ENCODE measurements at regions not wholly inside any gene's neighbourhood (a gene's known extent, or its start where the extent isn't known, plus 50 kb on each side); places are given as distances from the start of the nearest gene placed in this dataset.

GRCh38 chr3:144265542-144266100, 294.0 kb downstream of the DIPK2A start:
- TF ChIP-seq YY1 (IDR thresholded peaks at IDR 0.05; ENCODE audit: low read depth) (no peak), MAX (IDR thresholded peaks at IDR 0.05) (no peak), TEAD4 (IDR thresholded peaks at IDR 0.05) (no peak), CREB1 (IDR thresholded peaks at IDR 0.05; ENCODE audit: low read depth) (no peak), RAD21 (IDR thresholded peaks at IDR 0.05; ENCODE audit: low read depth) (no peak), FOXM1 (IDR thresholded peaks at IDR 0.05; ENCODE audit: borderline replicate concordance, low read depth) (no peak), ZBTB7A (IDR thresholded peaks at IDR 0.05; ENCODE audit: low read depth) (no peak), REST (IDR thresholded peaks at IDR 0.05; ENCODE audit: low read depth) (no peak), USF1 (IDR thresholded peaks at IDR 0.05) (no peak), TCF12 (IDR thresholded peaks at IDR 0.05; ENCODE audit: low read depth) (no peak)
